GM18505 (cell line): ENCODE measurements at regions not wholly inside any gene's neighbourhood (a gene's known extent, or its start where the extent isn't known, plus 50 kb on each side); places are given as distances from the start of the nearest gene placed in this dataset.

Experiments
- ATAC-seq: cut with Tn5 transposase; IDR thresholded peaks from one replicate; pipeline ENCODE4 v1.9.1; 2021; ENCODE audit not compliant: unreplicated experiment
- POLR2A ChIP-seq: IDR thresholded peaks from 4 replicates; pipeline ENCODE4 v1.6.1; 2011; ENCODE audit warnings: borderline replicate concordance; ENCODE audit not compliant: insufficient read depth, insufficient read length; ENCODE audit errors: extremely low read depth

- ATAC-seq = no peak
- no peak for TF ChIP-seq POLR2A
Observed at GRCh38 chr3:24812116-24812515, 317.5 kb upstream of the THRB start.

GRCh38 chr3:24818055-24818454, 323.4 kb upstream of the THRB start:
- ATAC-seq = no peak
- TF ChIP-seq POLR2A = no peak

GRCh38 chr3:24828011-24828410, 333.4 kb upstream of the THRB start:
- no peak for TF ChIP-seq POLR2A
- ATAC-seq = no peak

DNA sequence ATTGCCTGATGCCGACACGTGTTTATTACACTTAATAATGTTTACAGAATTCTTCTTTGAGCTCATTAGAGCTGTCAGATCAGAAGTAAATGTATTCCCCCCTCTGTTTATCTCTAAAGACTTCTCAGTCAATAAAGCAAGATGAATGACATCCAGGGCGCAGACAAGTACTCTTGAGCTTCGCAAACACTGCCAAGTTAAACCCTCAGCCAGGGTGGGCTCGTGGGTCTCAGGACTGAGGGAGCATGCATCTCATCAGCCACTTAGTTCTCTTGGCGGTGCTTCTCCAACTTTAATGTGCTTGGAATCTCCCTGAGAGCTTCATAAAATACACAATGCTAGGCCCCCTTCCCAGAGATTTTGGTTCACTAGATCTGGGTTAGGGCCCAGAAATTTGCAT, 333.9 kb upstream of the THRB start:
- no peak for TF ChIP-seq POLR2A
- no peak for ATAC-seq

DNA sequence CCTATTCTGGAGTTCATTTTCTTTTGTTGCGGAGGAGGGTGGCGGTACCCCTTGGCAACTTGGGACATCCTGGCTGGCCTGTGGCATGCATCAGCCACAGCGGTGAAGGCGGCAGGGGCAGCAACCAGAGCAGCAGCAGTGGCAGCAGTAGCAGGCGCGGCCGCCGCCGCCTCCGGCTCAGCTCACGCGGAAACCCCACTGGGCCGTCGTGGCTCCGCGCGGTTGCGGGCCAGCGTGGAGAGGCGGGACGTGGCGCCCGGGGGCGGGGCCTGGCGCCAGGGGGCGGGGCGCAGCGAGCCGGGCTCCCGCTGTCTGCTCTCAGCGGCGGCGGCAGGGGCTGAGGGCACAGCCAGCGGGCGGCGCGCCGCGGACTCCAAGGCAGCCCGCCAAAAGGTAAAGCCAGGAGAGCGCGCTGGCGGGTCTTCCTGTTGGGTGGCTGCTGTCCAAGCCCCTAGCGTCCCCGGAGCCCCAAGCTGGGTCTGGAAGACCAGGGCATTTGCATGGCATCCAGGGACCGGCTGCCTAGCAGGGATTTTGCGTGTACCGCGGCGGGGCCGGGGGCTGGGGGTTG, 334.4 kb upstream of the THRB start:
- no peak for ATAC-seq
- TF ChIP-seq POLR2A = no peak

GRCh38 chr3:24829629-24830229, 335.1 kb upstream of the THRB start:
- TF ChIP-seq POLR2A = no peak
- ATAC-seq = no peak

DNA sequence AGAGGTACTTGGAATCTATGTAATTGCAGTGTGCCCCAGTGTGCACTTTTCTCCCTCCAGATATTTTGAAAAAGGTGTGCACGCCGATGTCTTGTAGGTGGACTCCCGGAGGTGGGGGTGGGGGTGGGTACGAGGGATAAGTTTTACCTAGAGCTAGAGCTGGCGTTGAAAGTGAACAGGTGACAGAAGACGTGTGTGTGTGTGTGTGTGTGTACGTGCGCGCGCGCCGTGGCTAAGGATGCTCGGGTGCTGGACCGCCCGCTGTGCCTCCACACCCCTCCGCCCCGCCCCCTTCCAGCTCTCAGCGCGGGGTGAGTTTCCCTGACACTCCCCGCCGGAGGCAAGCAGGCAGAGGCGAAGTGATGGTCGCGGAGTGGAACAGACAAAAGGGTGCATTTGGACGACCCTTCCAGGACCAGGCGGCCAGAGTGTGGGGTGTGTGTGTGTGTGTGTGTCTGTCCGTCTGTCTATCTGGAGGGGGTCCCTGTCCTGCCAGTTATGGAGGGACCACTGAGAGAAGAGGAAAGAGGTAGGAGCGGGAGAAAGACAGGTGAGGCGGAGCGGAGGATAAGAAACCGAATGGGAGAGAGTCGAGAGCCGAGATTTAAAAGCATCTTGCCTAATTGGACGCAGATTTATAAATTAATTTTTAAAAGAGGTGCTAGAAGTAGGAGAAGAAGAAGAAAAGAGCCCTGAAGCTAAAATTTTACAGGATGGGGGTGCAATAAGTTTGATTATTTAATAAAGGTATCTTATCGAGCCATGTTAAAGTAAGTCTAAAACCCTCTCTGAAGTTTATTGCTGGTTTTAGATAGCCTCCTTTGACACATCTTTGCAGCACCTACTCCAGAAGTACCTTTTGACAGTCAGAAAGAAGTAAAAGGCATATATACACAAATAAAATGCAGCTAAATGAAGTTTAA, 335.8 kb upstream of the THRB start:
- ATAC-seq = no peak
- no peak for TF ChIP-seq POLR2A

DNA sequence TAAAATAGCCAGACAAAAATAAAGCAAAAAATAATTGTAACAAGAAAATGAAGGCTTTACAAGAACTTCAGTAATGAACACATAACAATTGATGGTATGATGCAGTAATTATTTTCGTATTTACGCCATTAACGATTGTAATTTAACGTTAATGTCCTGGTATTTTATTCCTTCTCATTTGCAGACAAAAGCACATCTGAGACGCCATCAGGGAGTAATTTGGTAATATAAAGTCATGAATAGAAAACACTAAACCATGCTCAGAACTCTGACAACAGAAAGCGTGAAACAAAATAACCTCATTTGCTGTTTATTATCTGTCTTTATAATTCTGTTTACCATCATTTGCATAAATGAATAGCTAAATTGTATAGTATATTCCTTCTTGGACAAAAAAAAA, 336.6 kb upstream of the THRB start:
- ATAC-seq = no peak
- no peak for TF ChIP-seq POLR2A

- ATAC-seq = no peak
Observed at GRCh38 chr3:24832891-24833290, 338.2 kb upstream of the THRB start.

DNA sequence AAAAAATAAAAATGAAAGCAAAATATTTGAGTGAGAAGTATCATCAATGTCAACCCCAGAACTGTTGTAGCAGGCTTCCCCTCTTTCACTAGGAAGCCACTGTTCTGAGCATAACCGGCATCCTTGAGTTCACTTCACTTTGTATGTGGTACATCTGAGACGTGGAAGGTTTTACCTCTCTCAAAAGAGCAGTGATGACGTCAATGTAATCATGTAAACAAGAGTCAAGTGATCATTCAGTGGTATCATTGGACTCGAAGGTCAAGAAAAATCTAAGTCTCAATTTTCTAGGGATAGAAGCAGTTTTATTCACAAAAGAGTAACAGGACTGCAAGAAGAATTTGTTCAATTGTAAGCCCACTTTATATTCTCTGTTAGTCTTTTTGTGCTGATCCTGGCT, 339.8 kb upstream of the THRB start:
- no peak for ATAC-seq

More at GRCh38 chr3:24832891-24833290, 338.2 kb upstream of the THRB start:
- TF ChIP-seq POLR2A = no peak

DNA sequence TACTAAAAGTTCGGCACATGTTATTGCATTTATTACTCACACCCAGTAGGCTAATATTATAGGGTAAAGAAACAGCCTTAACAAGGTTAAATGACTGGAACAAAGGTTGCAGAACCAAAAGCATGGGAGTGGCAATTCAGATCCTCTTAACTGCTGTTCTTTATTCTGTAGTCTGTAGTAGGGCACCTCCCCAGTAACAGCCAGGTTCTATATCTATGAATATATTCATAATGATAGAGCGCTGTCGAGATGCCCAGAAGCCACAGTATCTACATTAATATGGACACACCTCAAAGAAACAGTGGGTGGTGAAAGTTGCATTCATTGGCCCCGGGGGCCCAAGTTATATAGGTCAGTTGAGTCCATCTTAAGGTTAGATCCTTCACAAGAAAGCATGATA, 340.9 kb upstream of the THRB start:
- no peak for ATAC-seq
- no peak for TF ChIP-seq POLR2A

More for the DNA sequence above, 339.8 kb upstream of the THRB start:
- no peak for TF ChIP-seq POLR2A

DNA sequence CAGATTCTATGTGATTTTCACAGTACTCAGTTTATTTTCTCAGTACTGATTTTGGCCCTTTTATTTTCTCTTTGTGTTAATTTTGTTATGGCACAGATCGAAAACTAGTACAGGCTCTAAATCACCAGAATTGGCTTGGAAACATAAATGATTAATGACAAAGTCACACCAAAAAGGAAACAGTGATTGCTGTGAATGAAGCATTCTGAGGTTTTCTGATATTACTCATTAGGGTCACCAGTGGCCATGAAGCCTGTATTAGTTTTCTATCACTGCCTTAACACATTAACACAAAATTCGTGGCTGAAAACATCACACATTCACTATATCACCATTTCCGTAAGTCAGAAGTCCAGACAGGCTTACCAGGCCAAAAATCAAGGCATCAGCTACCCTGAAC, 343.0 kb upstream of the THRB start:
- no peak for ATAC-seq
- no peak for TF ChIP-seq POLR2A

GRCh38 chr3:24838533-24838932, 343.9 kb upstream of the THRB start:
- ATAC-seq = no peak
- TF ChIP-seq POLR2A = no peak

GRCh38 chr3:24843955-24844354, 349.3 kb upstream of the THRB start:
- TF ChIP-seq POLR2A = no peak

More at GRCh38 chr3:24843955-24844354, 349.3 kb upstream of the THRB start:
- no peak for ATAC-seq
